Glutamatergic neuron (in vitro differentiated cells): ENCODE measurements at regions not wholly inside any gene's neighbourhood (a gene's known extent, or its start where the extent isn't known, plus 50 kb on each side); places are given as distances from the start of the nearest gene placed in this dataset.

Experiments
- DNase-seq: peaks from one replicate; pipeline ENCODE4 v3.0.0; 2022
- H3K27ac Mint-ChIP-seq: one replicate; pipeline ENCODE4 v1.8.0; 2020; ENCODE audit warnings: mild to moderate bottlenecking, mixed read lengths, inconsistent platforms; ENCODE audit not compliant: unreplicated experiment
- H3K27me3 Mint-ChIP-seq: one replicate; pipeline ENCODE4 v1.8.0; 2020; ENCODE audit warnings: mild to moderate bottlenecking, moderate library complexity, mixed read lengths, inconsistent platforms; ENCODE audit not compliant: unreplicated experiment
- H3K36me3 Mint-ChIP-seq: one replicate; pipeline ENCODE4 v1.8.0; 2020; ENCODE audit warnings: mild to moderate bottlenecking, mixed read lengths, inconsistent platforms; ENCODE audit not compliant: unreplicated experiment
- H3K4me1 Mint-ChIP-seq: one replicate; pipeline ENCODE4 v1.8.0; 2020; ENCODE audit warnings: mild to moderate bottlenecking, low read depth, mixed read lengths, inconsistent platforms; ENCODE audit not compliant: unreplicated experiment
- H3K4me3 Mint-ChIP-seq: one replicate; pipeline ENCODE4 v1.8.0; 2020; ENCODE audit warnings: mild to moderate bottlenecking, mixed read lengths, inconsistent platforms; ENCODE audit not compliant: unreplicated experiment
- H3K9me3 Mint-ChIP-seq: one replicate; pipeline ENCODE4 v1.8.0; 2020; ENCODE audit warnings: mild to moderate bottlenecking, moderate library complexity, mixed read lengths, inconsistent platforms; ENCODE audit not compliant: unreplicated experiment
- CTCF ChIP-seq: fragments of 200-600 bp; sonication (generic); IDR thresholded peaks from one replicate; pipeline ENCODE4 v1.5.0; 2021; ENCODE audit not compliant: partially characterized antibody, unreplicated experiment

GRCh38 chr1:87231703-87232367 lies 96.8 kb upstream of the LMO4 start:
- no peak overlapping the region for H3K4me3 Mint-ChIP-seq
- no peak overlapping the region for H3K27ac Mint-ChIP-seq
- TF ChIP-seq CTCF = no peak
- H3K9me3 Mint-ChIP-seq = no peaks in the 10 kb centered on the region
- H3K36me3 Mint-ChIP-seq = no peaks in the 10 kb centered on the region
- no peaks in the 10 kb centered on the region for H3K4me1 Mint-ChIP-seq
- H3K27me3 Mint-ChIP-seq = no peaks in the 10 kb centered on the region
- DNase-seq = no peak

GRCh38 chr1:87236585-87236984 lies 92.1 kb upstream of the LMO4 start:
- no peak for DNase-seq
- Mint-ChIP-seq H3K36me3 (no peaks in the 10 kb centered on the region), H3K4me1 (no peaks in the 10 kb centered on the region), H3K27me3 (peaks cover 1% of the 10 kb centered on the region), H3K27ac (no peak overlapping the region), H3K4me3 (no peak overlapping the region), H3K9me3 (no peaks in the 10 kb centered on the region)
- TF ChIP-seq CTCF = no peak

- H3K4me3 Mint-ChIP-seq = no peak overlapping the region
- no peaks in the 10 kb centered on the region for H3K9me3 Mint-ChIP-seq
- DNase-seq = no peak
- no peak overlapping the region for H3K27ac Mint-ChIP-seq
- H3K36me3 Mint-ChIP-seq = no peaks in the 10 kb centered on the region
- no peak for TF ChIP-seq CTCF
- peaks cover 3% of the 10 kb centered on the region for H3K27me3 Mint-ChIP-seq
- no peaks in the 10 kb centered on the region for H3K4me1 Mint-ChIP-seq
Observed at GRCh38 chr1:87239997-87240605, 88.6 kb upstream of the LMO4 start.

GRCh38 chr1:87240661-87241285 lies 87.9 kb upstream of the LMO4 start:
- peaks cover 3% of the 10 kb centered on the region for H3K27me3 Mint-ChIP-seq
- no peak for TF ChIP-seq CTCF
- no peak overlapping the region for H3K27ac Mint-ChIP-seq
- no peaks in the 10 kb centered on the region for H3K9me3 Mint-ChIP-seq
- no peaks in the 10 kb centered on the region for H3K36me3 Mint-ChIP-seq
- H3K4me1 Mint-ChIP-seq = no peaks in the 10 kb centered on the region
- no peak for DNase-seq
- H3K4me3 Mint-ChIP-seq = no peak overlapping the region
